Cardiac muscle cell (in vitro differentiated cells and primary cell): ENCODE measurements at regions not wholly inside any gene's neighbourhood (a gene's known extent, or its start where the extent isn't known, plus 50 kb on each side); places are given as distances from the start of the nearest gene placed in this dataset.
A peak's percentile ranks its signal among the peaks of the same experiment; 100 is the strongest.

Source experiments
- DNase-seq, 2 donors: peaks; one replicate each; pipeline versions ENCODE4 v3.0.0 to v3.0.0-alpha.2; 2010 to 2017; ENCODE audit warnings: low read depth in 1 of 2, low spot score in 1 of 2
- H3K27ac ChIP-seq: fragments of 200-600 bp; sonication (generic); 2 replicates; pipeline ENCODE4 v1.5.1; 2016
- H3K27me3 ChIP-seq: fragments of 200-600 bp; sonication (generic); 2 replicates; pipeline ENCODE4 v1.6.0; 2016; ENCODE audit warnings: control low read depth
- H3K36me3 ChIP-seq: fragments of 200-600 bp; sonication (generic); 2 replicates; pipeline ENCODE4 v1.5.1; 2016; ENCODE audit warnings: control low read depth
- H3K4me1 ChIP-seq: fragments of 200-600 bp; sonication (generic); 2 replicates; pipeline ENCODE4 v1.8.1; 2017; ENCODE audit warnings: low read depth, mild to moderate bottlenecking, mixed run types
- H3K4me3 ChIP-seq: fragments of 200-600 bp; sonication (generic); 2 replicates; pipeline ENCODE4 v1.5.1; 2016; ENCODE audit warnings: mild to moderate bottlenecking
- H3K9me3 ChIP-seq: fragments of 200-600 bp; sonication (generic); 2 replicates; pipeline ENCODE4 v1.5.1; 2017; ENCODE audit warnings: low read depth, mild to moderate bottlenecking, control low read depth
- CTCF ChIP-seq: IDR thresholded peaks from 2 replicates; pipeline ENCODE4 v1.5.1; 2012; ENCODE audit warnings: low read depth, mild to moderate bottlenecking, low read length

GRCh38 chr12:24697295-24697694 lies 251.6 kb downstream of the BCAT1 start:
- Histone ChIP-seq H3K4me1 (peaks cover 10% of the 10 kb centered on the region), H3K9me3 (no peaks in the 10 kb centered on the region), H3K27me3 (no peaks in the 10 kb centered on the region), H3K4me3 (no peak overlapping the region), H3K36me3 (no peaks in the 10 kb centered on the region), H3K27ac (no peak overlapping the region)
- no peak for DNase-seq
- no peak for TF ChIP-seq CTCF

- no peaks in the 10 kb centered on the region for H3K36me3 ChIP-seq
- no peaks in the 10 kb centered on the region for H3K27me3 ChIP-seq
- no peak overlapping the region for H3K4me3 ChIP-seq
- no peak for TF ChIP-seq CTCF
- no peak overlapping the region for H3K27ac ChIP-seq
- DNase-seq = no peak
- peaks cover 10% of the 10 kb centered on the region for H3K4me1 ChIP-seq
- no peaks in the 10 kb centered on the region for H3K9me3 ChIP-seq
Measured at GRCh38 chr12:24696800-24697199, 252.1 kb downstream of the BCAT1 start.

- H3K27ac ChIP-seq = no peak overlapping the region
- H3K27me3 ChIP-seq = no peaks in the 10 kb centered on the region
- H3K4me3 ChIP-seq = no peak overlapping the region
- H3K9me3 ChIP-seq = no peaks in the 10 kb centered on the region
- H3K36me3 ChIP-seq = no peaks in the 10 kb centered on the region
- peak in 1 of 2 donors; percentile 25 for DNase-seq
- no peak for TF ChIP-seq CTCF
- H3K4me1 ChIP-seq = peaks cover 10% of the 10 kb centered on the region
Measured at GRCh38 chr12:24695657-24696329, 253.1 kb downstream of the BCAT1 start.

GRCh38 chr12:24695103-24695502 lies 253.8 kb downstream of the BCAT1 start:
- Histone ChIP-seq H3K27me3 (no peaks in the 10 kb centered on the region), H3K27ac (no peak overlapping the region), H3K36me3 (no peaks in the 10 kb centered on the region), H3K9me3 (no peaks in the 10 kb centered on the region), H3K4me1 (peaks cover 10% of the 10 kb centered on the region), H3K4me3 (no peak overlapping the region)
- DNase-seq = no peak
- no peak for TF ChIP-seq CTCF

- no peak for DNase-seq
- Histone ChIP-seq H3K36me3 (no peaks in the 10 kb centered on the region), H3K27ac (no peak overlapping the region), H3K4me1 (no peaks in the 10 kb centered on the region), H3K27me3 (no peaks in the 10 kb centered on the region), H3K4me3 (no peak overlapping the region), H3K9me3 (no peaks in the 10 kb centered on the region)
- no peak for TF ChIP-seq CTCF
Measured at GRCh38 chr12:24688601-24689000, 260.3 kb downstream of the BCAT1 start.
